Epithelial cell of esophagus (primary cell): ENCODE measurements at regions not wholly inside any gene's neighbourhood (a gene's known extent, or its start where the extent isn't known, plus 50 kb on each side); places are given as distances from the start of the nearest gene placed in this dataset.

Experiments
- DNase-seq: peaks from one replicate; pipeline ENCODE4 v3.0.0; 2010; ENCODE audit warnings: low read depth
- H3K4me3 ChIP-seq: 2 replicates; pipeline ENCODE4 v1.5.1; 2011; ENCODE audit warnings: mild to moderate bottlenecking, low read length, control low read depth
- TF ChIP-seq, protein P1 (sequence below): IDR thresholded peaks from 2 replicates; pipeline ENCODE4 v1.5.1; 2011; ENCODE audit warnings: low read depth, mild to moderate bottlenecking, low read length, control low read depth, inconsistent platforms; ENCODE audit not compliant: insufficient read depth; ENCODE audit errors: missing control alignments

DNA sequence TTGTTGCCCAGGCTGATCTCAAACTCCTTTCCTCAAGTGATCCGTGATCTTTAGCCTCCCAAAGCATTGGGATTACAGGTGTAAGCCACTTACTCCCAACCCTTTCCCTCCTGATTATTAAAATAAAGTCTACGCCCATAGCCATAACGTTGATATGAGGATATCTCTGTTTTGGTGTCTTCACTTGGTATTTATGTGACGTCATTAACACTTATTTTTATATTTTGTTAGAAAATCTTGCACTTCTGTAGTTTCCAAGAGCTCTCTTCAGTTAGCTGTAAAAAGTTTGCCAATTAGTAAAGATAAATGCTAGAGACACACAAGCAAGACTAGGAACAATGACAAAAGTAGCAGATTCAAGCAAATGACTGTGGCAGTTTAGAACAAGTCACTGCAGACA lies 115.6 kb upstream of the HSF2 start:
- DNase-seq = no peak
- TF ChIP-seq, protein P1, sequence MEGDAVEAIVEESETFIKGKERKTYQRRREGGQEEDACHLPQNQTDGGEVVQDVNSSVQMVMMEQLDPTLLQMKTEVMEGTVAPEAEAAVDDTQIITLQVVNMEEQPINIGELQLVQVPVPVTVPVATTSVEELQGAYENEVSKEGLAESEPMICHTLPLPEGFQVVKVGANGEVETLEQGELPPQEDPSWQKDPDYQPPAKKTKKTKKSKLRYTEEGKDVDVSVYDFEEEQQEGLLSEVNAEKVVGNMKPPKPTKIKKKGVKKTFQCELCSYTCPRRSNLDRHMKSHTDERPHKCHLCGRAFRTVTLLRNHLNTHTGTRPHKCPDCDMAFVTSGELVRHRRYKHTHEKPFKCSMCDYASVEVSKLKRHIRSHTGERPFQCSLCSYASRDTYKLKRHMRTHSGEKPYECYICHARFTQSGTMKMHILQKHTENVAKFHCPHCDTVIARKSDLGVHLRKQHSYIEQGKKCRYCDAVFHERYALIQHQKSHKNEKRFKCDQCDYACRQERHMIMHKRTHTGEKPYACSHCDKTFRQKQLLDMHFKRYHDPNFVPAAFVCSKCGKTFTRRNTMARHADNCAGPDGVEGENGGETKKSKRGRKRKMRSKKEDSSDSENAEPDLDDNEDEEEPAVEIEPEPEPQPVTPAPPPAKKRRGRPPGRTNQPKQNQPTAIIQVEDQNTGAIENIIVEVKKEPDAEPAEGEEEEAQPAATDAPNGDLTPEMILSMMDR = no peak
- no peak overlapping the region for H3K4me3 ChIP-seq

DNA sequence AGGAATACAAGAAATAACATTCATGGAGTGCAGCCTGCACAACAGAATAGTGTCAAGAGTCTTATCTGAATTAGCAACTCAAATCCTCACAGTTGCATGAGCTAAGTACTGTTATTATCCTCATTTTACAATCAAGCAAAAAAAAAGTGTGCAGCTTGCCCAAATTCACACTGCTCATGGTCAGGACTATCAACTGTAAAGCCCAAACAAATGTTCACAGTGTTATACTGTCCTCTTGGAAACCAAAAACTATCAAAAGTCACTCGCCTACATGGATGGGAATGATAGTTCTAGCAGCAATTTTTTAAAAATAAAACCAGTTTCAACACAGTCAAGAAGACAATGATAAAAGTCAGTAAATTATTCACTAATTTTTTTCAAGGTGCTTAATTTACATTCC lies 114.6 kb upstream of the HSF2 start:
- DNase-seq = no peak

DNA sequence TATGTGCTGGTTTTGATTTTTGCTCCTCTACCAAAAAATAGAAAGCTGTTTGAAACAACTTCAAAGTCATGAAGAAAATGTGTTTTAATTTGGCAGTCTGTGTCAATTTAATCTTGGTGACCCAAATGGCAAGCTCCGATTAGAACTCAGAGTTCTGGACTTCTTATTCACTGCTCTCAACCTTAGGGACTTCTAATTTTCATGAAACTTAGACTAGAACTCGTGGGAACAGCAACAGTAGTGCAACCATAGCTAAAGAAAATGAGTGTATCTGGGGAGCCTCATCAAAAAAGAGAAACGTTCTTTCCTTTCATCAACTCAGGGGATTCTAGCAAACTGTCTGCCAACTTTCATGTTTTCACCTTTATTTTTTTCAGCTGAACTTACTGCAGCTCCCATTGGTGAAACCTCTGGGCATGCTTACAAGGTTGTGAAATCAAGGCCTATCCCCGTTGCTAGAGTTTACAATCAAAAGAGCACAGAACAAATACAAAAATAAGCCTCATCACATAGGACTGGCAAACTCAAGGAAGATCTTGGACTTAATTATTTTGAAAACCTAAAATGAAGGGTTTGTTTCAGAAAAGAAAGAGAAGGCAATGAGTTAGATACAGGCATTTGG lies 114.0 kb upstream of the HSF2 start:
- no peak for DNase-seq
- TF ChIP-seq, protein P1 = no peak
- H3K4me3 ChIP-seq = no peak overlapping the region

More for the DNA sequence above, 114.6 kb upstream of the HSF2 start:
- TF ChIP-seq, protein P1 = no peak
- no peak overlapping the region for H3K4me3 ChIP-seq

DNA sequence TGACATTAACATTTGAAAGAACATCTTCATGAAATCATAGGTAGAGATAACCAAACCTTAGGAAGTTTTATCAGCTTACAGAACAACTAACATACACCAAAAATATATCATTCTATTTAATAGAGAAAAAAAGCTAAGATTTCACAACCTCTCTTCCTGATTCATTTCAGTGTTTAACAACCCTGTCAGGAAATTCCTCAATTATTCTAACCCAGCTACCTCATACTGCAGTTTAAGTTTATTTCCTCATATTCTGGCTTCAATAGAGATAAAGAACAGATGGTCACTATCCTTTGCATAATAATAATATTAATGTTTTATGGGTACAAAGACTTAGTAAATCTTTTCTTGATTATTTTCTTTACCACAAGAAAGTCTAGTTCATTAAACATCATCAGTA lies 112.9 kb upstream of the HSF2 start:
- DNase-seq = peak; percentile 5
- no peak overlapping the region for H3K4me3 ChIP-seq
- TF ChIP-seq, protein P1 = no peak

DNA sequence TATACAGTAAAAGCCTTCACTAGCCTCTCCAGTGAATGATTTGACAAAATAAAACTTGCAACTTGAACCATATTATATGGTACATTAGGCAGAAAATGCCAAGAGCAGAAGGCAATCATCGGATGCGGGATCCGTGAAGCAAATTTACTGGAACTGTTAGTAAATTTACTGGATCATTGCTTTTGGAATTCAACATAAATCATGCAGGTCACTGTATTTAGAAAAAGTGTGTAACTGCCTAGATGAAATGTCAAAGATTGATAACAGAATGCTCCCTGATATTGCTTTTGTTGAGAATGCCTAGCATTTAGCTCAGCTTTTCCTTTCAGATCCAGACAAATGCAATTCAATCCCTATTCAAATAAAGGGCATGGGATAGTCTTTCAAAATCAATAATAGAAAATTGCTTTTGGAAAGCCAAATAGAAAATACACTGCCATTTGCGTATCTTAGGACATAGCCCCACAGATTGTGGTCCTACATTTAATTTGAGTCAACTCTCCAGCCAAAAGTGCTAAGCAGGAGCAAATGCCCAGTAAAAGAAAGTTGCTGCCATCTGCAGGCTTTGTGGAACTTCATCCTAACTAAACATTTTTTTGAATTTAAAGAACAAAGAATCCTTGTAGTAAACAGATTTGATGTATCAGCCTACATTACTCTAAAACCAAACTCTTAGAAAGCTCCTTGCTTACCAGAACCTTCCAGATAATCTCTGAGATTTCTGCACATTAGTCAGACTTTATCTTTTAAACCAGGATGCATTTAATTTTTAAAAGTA lies 109.5 kb upstream of the HSF2 start:
- H3K4me3 ChIP-seq = no peak overlapping the region
- DNase-seq = peak; percentile 14
- TF ChIP-seq, protein P1 = peak; percentile 25

DNA sequence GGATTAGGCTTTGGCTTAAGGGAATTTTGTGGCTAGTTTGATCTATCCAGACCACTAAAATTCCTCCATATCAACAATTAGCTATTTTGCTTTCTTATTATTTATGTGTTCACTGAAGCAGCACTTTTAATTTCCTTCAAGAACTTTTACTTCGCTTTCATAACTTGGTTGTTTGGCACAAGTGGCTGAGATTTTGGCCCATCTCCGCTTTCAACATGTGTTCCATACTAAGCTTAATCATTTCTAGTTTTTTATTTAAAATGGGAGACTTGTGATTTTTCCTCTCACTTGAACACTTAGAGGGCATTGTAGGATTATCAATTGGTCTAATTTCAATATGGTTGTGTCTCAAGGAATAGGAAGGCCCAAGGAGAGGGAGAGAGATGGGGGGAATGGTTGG lies 102.4 kb upstream of the HSF2 start:
- DNase-seq = no peak
- H3K4me3 ChIP-seq = no peak overlapping the region
- TF ChIP-seq, protein P1 = no peak
